PC-3 (cell line): ENCODE measurements at regions not wholly inside any gene's neighbourhood (a gene's known extent, or its start where the extent isn't known, plus 50 kb on each side); places are given as distances from the start of the nearest gene placed in this dataset.

ENCODE experiments used
- ATAC-seq: fragments of 200-7000 bp; cut with Tn5 transposase; 2 replicates; pipeline ENCODE4 v1.9.1; 2020; ENCODE audit warnings: mild to moderate bottlenecking, moderate library complexity
- BruUV-seq: library from RNA; stranded (reverse); fragments of 400-500 nt; replicated peaks from 2 replicates; lab custom pipeline; 2021; lab: Mats Ljungman, UMichigan
- CTCF ChIA-PET: fragments of 300-600 bp; sonication (Branson Sonifier 250); formaldehyde crosslinking; loops from one replicate; lab custom pipeline; 2022; ENCODE audit warnings: antibody characterized with exemption; lab: Charles Lee
- POLR2A ChIA-PET: fragments of 300-600 bp; sonication (Branson Sonifier 250); formaldehyde crosslinking; loops from one replicate; lab custom pipeline; 2022; ENCODE audit warnings: antibody characterized with exemption; ENCODE audit not compliant: unreplicated experiment; lab: Charles Lee
- DNase-seq: peaks from one replicate; pipeline ENCODE4 v3.0.0-alpha.2; 2015
- H2AFZ ChIP-seq: fragments of 300-600 bp; sonication (generic); 2 replicates; pipeline ENCODE4 v1.6.0; 2016; ENCODE audit warnings: antibody characterized with exemption, low read length
- H3F3A ChIP-seq: fragments of 300-600 bp; sonication (generic); one replicate; pipeline ENCODE4 v1.6.0; 2017; ENCODE audit warnings: antibody characterized with exemption, low read length, control low read depth, mild to moderate bottlenecking; ENCODE audit not compliant: unreplicated experiment
- H3K27ac ChIP-seq: fragments of 300-600 bp; sonication (generic); 2 replicates; pipeline ENCODE4 v1.5.1; 2016; ENCODE audit warnings: mild to moderate bottlenecking, low read length
- H3K27me3 ChIP-seq: fragments of 300-600 bp; sonication (generic); 2 replicates; pipeline ENCODE4 v1.6.1; 2016; ENCODE audit warnings: low read length, mixed read lengths
- H3K36me3 ChIP-seq: fragments of 300-600 bp; sonication (generic); 2 replicates; pipeline ENCODE4 v1.6.1; 2016; ENCODE audit warnings: low read depth, mixed run types, low read length, mixed read lengths
- H3K4me1 ChIP-seq: fragments of 300-600 bp; sonication (generic); 2 replicates; pipeline ENCODE4 v1.5.1; 2016; ENCODE audit warnings: low read length; ENCODE audit not compliant: insufficient read depth
- H3K4me2 ChIP-seq: fragments of 300-600 bp; sonication (generic); 2 replicates; pipeline ENCODE4 v1.6.0; 2016; ENCODE audit warnings: low read length
- H3K4me3 ChIP-seq: fragments of 300-600 bp; sonication (generic); 2 replicates; pipeline ENCODE4 v1.5.1; 2016; ENCODE audit warnings: mild to moderate bottlenecking, low read length, mixed read lengths
- H3K79me2 ChIP-seq: fragments of 300-600 bp; sonication (generic); 2 replicates; pipeline ENCODE4 v1.6.1; 2017; ENCODE audit warnings: low read length, mixed read lengths
- H3K9ac ChIP-seq: fragments of 300-600 bp; sonication (generic); 2 replicates; pipeline ENCODE4 v1.6.0; 2016; ENCODE audit warnings: mild to moderate bottlenecking, low read length
- H3K9me2 ChIP-seq: fragments of 300-600 bp; sonication (generic); replicated peaks from 2 replicates; pipeline ENCODE4 v1.6.1; 2016; ENCODE audit warnings: mixed run types, low read length, mixed read lengths
- H3K9me3 ChIP-seq: fragments of 300-600 bp; sonication (generic); 2 replicates; pipeline ENCODE4 v1.6.1; 2016; ENCODE audit warnings: low read length, mixed read lengths
- H4K20me1 ChIP-seq: fragments of 300-600 bp; sonication (generic); 2 replicates; pipeline ENCODE4 v1.6.1; 2016; ENCODE audit warnings: low read length, mixed read lengths
- CTCF ChIP-seq: fragments of 300-600 bp; sonication (generic); conservative IDR thresholded peaks from 2 replicates; pipeline ENCODE4 v1.5.1; 2017; ENCODE audit warnings: antibody characterized with exemption, low read depth, mild to moderate bottlenecking, low read length
- EZH2 ChIP-seq: fragments of 300-600 bp; sonication (generic); IDR thresholded peaks from one replicate; pipeline ENCODE4 v1.6.1; 2017; ENCODE audit warnings: antibody characterized with exemption, mild to moderate bottlenecking, low read length; ENCODE audit not compliant: unreplicated experiment
- EZH2phosphoT487 ChIP-seq: fragments of 300-600 bp; sonication (generic); IDR thresholded peaks from 2 replicates; pipeline ENCODE4 v1.6.1; 2018; ENCODE audit warnings: mild to moderate bottlenecking, antibody characterized with exemption, low read length, borderline replicate concordance
- intact Hi-C: fragments of 100-400 bp; cut with micrococcal nuclease; formaldehyde crosslinking; loops from 2 replicates; pipeline ENCODE4 v1.9.0; 2023

GRCh38 chr12:84692071-84692470 lies 220.5 kb downstream of the SLC6A15 start:
- no peak overlapping the region for H3K4me3 ChIP-seq
- H3K9me3 ChIP-seq, result no peaks in the 10 kb centered on the region
- H3K36me3 ChIP-seq, result no peaks in the 10 kb centered on the region
- intact Hi-C loops, result no loop called here
- H3K27me3 ChIP-seq, result no peaks in the 10 kb centered on the region
- H3K9me2 ChIP-seq, result no peaks in the 10 kb centered on the region
- no peak overlapping the region for H3K9ac ChIP-seq
- ATAC-seq (no peak), DNase-seq (no peak)
- H2AFZ ChIP-seq, result no peak overlapping the region
- H3K4me1 ChIP-seq, result no peaks in the 10 kb centered on the region
- H3F3A ChIP-seq, result no peaks in the 10 kb centered on the region
- H4K20me1 ChIP-seq, result no peaks in the 10 kb centered on the region
- ChIA-PET POLR2A (no interaction called here), CTCF (no interaction called here)
- no peaks in the 10 kb centered on the region for H3K79me2 ChIP-seq
- H3K27ac ChIP-seq, result no peak overlapping the region
- no peak overlapping the region for H3K4me2 ChIP-seq
- TF ChIP-seq EZH2, result no peak
- no peak for TF ChIP-seq EZH2phosphoT487
- BruUV-seq, result no TSS peak

GRCh38 chr12:84691266-84691665 lies 221.3 kb downstream of the SLC6A15 start:
- H3K4me1 ChIP-seq, result no peaks in the 10 kb centered on the region
- H3K27me3 ChIP-seq, result no peaks in the 10 kb centered on the region
- no peak overlapping the region for H3K9ac ChIP-seq
- H3F3A ChIP-seq, result no peaks in the 10 kb centered on the region
- no peak for DNase-seq
- ChIA-PET CTCF (no interaction called here), POLR2A (interaction anchor here (0.6 kb wide), 1 partner anchor 306 kb away, joined by 4 read pairs; no protein-coding TSS in a partner anchor)
- no peaks in the 10 kb centered on the region for H3K9me3 ChIP-seq
- H3K27ac ChIP-seq, result no peak overlapping the region
- no peak overlapping the region for H3K4me3 ChIP-seq
- no peak overlapping the region for H2AFZ ChIP-seq
- no peaks in the 10 kb centered on the region for H3K9me2 ChIP-seq
- no peak for ATAC-seq
- H3K36me3 ChIP-seq, result no peaks in the 10 kb centered on the region
- H3K79me2 ChIP-seq, result no peaks in the 10 kb centered on the region
- no peak overlapping the region for H3K4me2 ChIP-seq
- TF ChIP-seq EZH2phosphoT487 (no peak), CTCF (no peak), EZH2 (no peak)
- no TSS peak for BruUV-seq
- no peaks in the 10 kb centered on the region for H4K20me1 ChIP-seq
- intact Hi-C loops, result no loop called here

- Histone ChIP-seq H3K9ac (no peak overlapping the region), H3K27me3 (no peaks in the 10 kb centered on the region), H3F3A (no peaks in the 10 kb centered on the region), H3K79me2 (no peaks in the 10 kb centered on the region), H3K9me2 (no peaks in the 10 kb centered on the region), H3K36me3 (no peaks in the 10 kb centered on the region), H3K4me1 (no peaks in the 10 kb centered on the region), H2AFZ (no peak overlapping the region), H3K9me3 (no peaks in the 10 kb centered on the region), H3K4me3 (no peak overlapping the region), H3K27ac (no peak overlapping the region), H4K20me1 (no peaks in the 10 kb centered on the region), H3K4me2 (no peak overlapping the region)
- DNase-seq (no peak), ATAC-seq (no peak)
- CTCF ChIA-PET, result no interaction called here
- POLR2A ChIA-PET, result no interaction called here
- BruUV-seq, result no TSS peak
- TF ChIP-seq EZH2, result no peak
- TF ChIP-seq CTCF, result no peak
- TF ChIP-seq EZH2phosphoT487, result no peak
- intact Hi-C loops, result no loop called here
Observed at GRCh38 chr12:84689638-84690037, 223.0 kb downstream of the SLC6A15 start.
